ENCODE measurements at regions not wholly inside any gene's neighbourhood (a gene's known extent, or its start where the extent isn't known, plus 50 kb on each side); places are given as distances from the start of the nearest gene placed in this dataset.

- no peaks in the 10 kb centered on the region for H3K27me3 ChIP-seq (ENCODE audit: control insufficient read depth in 1 of 2, insufficient read depth in 2 of 2, low read length in 2 of 2)
- Mint-ChIP-seq H3K27ac (no peak overlapping the region), H3K36me3 (ENCODE audit: low read depth) (no peaks in the 10 kb centered on the region)
These were observed 83.1 kb upstream of the IGFBP3 start for GRCh38 chr7:46003896-46004875.

GRCh38 chr7:46003161-46003560 lies 82.1 kb upstream of the IGFBP3 start:
- Mint-ChIP-seq H3K4me1 (ENCODE audit: low read depth) (no peaks in the 10 kb centered on the region), H3K27me3 (no peaks in the 10 kb centered on the region), H3K9me3 (peaks cover 13% of the 10 kb centered on the region), H3K4me3 (no peak overlapping the region), H3K36me3 (ENCODE audit: low read depth) (peaks cover 5% of the 10 kb centered on the region), H3K27ac (no peak overlapping the region)
- H3K27ac ChIP-seq (ENCODE audit: low read depth in 1 of 2, low read length in 2 of 2): no peak overlapping the region
- H3K4me1 ChIP-seq (ENCODE audit: insufficient read depth, low read length): no peaks in the 10 kb centered on the region
- H3K27me3 ChIP-seq (ENCODE audit: control insufficient read depth in 1 of 2, insufficient read depth in 2 of 2, low read length in 2 of 2): no peaks in the 10 kb centered on the region
- ChIA-PET POLR2A (no interaction called here), CTCF (interaction anchor here (0.7 kb wide), 1 partner anchor 19 kb away, joined by 3 read pairs; no protein-coding TSS in a partner anchor)
- DNase-seq (no peak), ATAC-seq (ENCODE audit: poor library complexity) (no peak)
- intact Hi-C loops (cut with DNase I, micrococcal nuclease): no loop called here
- no peak overlapping the region for H3K4me3 ChIP-seq (ENCODE audit: low read length)
- H3K9me3 ChIP-seq (ENCODE audit: control insufficient read depth in 1 of 2, insufficient read depth in 1 of 2, low read length in 2 of 2): peaks cover 0 to 9% of the 10 kb centered on the region in 2 experiments
- H3K36me3 ChIP-seq (ENCODE audit: insufficient read depth, low read length): no peaks in the 10 kb centered on the region
- no peak for TF ChIP-seq CTCF (IDR thresholded peaks at IDR 0.05)

More at GRCh38 chr7:46003896-46004875, 83.1 kb upstream of the IGFBP3 start:
- Histone ChIP-seq H3K9me3 (ENCODE audit: control insufficient read depth in 1 of 2, insufficient read depth in 1 of 2, low read length in 2 of 2) (peaks cover 0 to 9% of the 10 kb centered on the region in 2 experiments), H3K36me3 (ENCODE audit: insufficient read depth, low read length) (no peaks in the 10 kb centered on the region), H3K4me3 (ENCODE audit: low read length) (no peak overlapping the region), H3K4me1 (ENCODE audit: insufficient read depth, low read length) (no peaks in the 10 kb centered on the region), H3K27ac (ENCODE audit: low read depth in 1 of 2, low read length in 2 of 2) (no peak overlapping the region)
- DNase-seq: no peak
- CTCF ChIA-PET: interaction anchor here (0.7 kb wide), 1 partner anchor 18 kb away, joined by 3 read pairs; no protein-coding TSS in a partner anchor
- intact Hi-C loops (cut with DNase I, micrococcal nuclease): no loop called here
- H3K4me1 Mint-ChIP-seq (ENCODE audit: low read depth): no peaks in the 10 kb centered on the region
- no peak for ATAC-seq (ENCODE audit: poor library complexity)
- POLR2A ChIA-PET: no interaction called here
- no peak for TF ChIP-seq CTCF (IDR thresholded peaks at IDR 0.05)
- H3K27me3 Mint-ChIP-seq: no peaks in the 10 kb centered on the region
- H3K4me3 Mint-ChIP-seq: no peak overlapping the region
- peaks cover 13% of the 10 kb centered on the region for H3K9me3 Mint-ChIP-seq

- DNase-seq: no peak
These were observed 79.4 kb upstream of the IGFBP3 start for GRCh38 chr7:46000513-46000912.

More at GRCh38 chr7:46000513-46000912, 79.4 kb upstream of the IGFBP3 start:
- intact Hi-C loops (cut with DNase I, micrococcal nuclease): no loop called here
- Histone ChIP-seq H3K4me3 (ENCODE audit: low read length) (no peak overlapping the region), H3K9me3 (ENCODE audit: control insufficient read depth in 1 of 2, insufficient read depth in 1 of 2, low read length in 2 of 2) (peaks cover 9 to 11% of the 10 kb centered on the region in 2 experiments), H3K27me3 (ENCODE audit: control insufficient read depth in 1 of 2, insufficient read depth in 2 of 2, low read length in 2 of 2) (no peaks in the 10 kb centered on the region), H3K4me1 (ENCODE audit: insufficient read depth, low read length) (no peaks in the 10 kb centered on the region), H3K27ac (ENCODE audit: low read depth in 1 of 2, low read length in 2 of 2) (no peak overlapping the region), H3K36me3 (ENCODE audit: insufficient read depth, low read length) (no peaks in the 10 kb centered on the region)
- CTCF ChIA-PET: no interaction called here
- H3K27me3 Mint-ChIP-seq: no peaks in the 10 kb centered on the region
- no peak overlapping the region for H3K4me3 Mint-ChIP-seq
- H3K36me3 Mint-ChIP-seq (ENCODE audit: low read depth): peaks cover 20% of the 10 kb centered on the region
- no peaks in the 10 kb centered on the region for H3K4me1 Mint-ChIP-seq (ENCODE audit: low read depth)
- H3K27ac Mint-ChIP-seq: no peak overlapping the region
- no peak for TF ChIP-seq CTCF (IDR thresholded peaks at IDR 0.05)
- no peak for ATAC-seq (ENCODE audit: poor library complexity)
- POLR2A ChIA-PET: no interaction called here
- peaks cover 16% of the 10 kb centered on the region for H3K9me3 Mint-ChIP-seq

Data from CD4-positive, alpha-beta T cell (primary cell).